Retinal pigment epithelial cell (primary cell): ENCODE measurements at regions not wholly inside any gene's neighbourhood (a gene's known extent, or its start where the extent isn't known, plus 50 kb on each side); places are given as distances from the start of the nearest gene placed in this dataset.

ENCODE experiments used
- DNase-seq: peaks from one replicate; pipeline ENCODE4 v3.0.0-alpha.2; 2010; ENCODE audit warnings: low read depth
- H3K4me3 ChIP-seq: 2 replicates; pipeline ENCODE4 v1.5.1; 2011; ENCODE audit warnings: mild to moderate bottlenecking, low read length, control low read depth, moderate library complexity
- TF ChIP-seq, protein P1 (sequence below): conservative IDR thresholded peaks from 2 replicates; pipeline ENCODE4 v1.5.1; 2011; ENCODE audit warnings: low read depth, low read length, control low read depth, inconsistent platforms

GRCh38 chr1:38287547-38287946 lies 241.0 kb upstream of the POU3F1 start:
- DNase-seq: no peak
- TF ChIP-seq, protein P1, sequence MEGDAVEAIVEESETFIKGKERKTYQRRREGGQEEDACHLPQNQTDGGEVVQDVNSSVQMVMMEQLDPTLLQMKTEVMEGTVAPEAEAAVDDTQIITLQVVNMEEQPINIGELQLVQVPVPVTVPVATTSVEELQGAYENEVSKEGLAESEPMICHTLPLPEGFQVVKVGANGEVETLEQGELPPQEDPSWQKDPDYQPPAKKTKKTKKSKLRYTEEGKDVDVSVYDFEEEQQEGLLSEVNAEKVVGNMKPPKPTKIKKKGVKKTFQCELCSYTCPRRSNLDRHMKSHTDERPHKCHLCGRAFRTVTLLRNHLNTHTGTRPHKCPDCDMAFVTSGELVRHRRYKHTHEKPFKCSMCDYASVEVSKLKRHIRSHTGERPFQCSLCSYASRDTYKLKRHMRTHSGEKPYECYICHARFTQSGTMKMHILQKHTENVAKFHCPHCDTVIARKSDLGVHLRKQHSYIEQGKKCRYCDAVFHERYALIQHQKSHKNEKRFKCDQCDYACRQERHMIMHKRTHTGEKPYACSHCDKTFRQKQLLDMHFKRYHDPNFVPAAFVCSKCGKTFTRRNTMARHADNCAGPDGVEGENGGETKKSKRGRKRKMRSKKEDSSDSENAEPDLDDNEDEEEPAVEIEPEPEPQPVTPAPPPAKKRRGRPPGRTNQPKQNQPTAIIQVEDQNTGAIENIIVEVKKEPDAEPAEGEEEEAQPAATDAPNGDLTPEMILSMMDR: no peak
- H3K4me3 ChIP-seq: no peak overlapping the region

- H3K4me3 ChIP-seq: no peak overlapping the region
- no peak for DNase-seq
- TF ChIP-seq, protein P1: no peak
These were observed 240.4 kb upstream of the POU3F1 start for GRCh38 chr1:38287036-38287435.

DNA sequence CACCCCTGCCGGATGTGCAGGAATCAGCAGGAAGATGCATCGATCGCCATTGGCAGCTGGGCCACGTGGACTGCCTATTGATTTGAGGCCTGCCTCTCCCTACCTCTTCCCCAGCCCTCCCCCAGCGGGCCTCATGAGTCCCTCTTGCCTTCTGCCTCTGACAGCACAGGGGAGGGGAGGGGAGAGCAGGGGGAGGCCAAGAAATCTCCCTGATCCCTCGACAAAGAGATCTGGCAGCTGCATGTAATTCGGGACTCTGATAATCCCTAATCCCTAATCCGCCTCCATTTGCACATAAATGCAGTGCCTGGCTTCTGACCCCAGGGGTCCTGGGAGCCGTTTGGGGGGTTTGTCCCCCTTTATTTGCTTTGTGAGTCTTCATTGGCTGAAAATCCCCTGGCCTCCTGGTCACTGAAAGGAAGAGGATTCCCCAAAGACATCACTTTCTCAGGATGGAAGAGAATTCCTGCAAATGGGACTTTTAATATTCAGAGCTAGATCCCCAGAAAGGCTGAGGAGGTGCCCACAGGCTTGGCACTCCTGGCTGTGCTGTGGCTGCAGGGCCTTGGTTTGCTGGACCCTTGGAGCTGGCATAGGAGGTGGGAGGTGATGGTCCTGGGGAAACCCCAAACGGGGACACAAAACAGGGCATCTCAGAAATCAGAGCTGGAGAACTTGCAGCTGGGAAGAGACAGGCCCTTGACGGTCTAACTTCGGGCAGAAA lies 239.4 kb upstream of the POU3F1 start:
- H3K4me3 ChIP-seq: no peak overlapping the region
- no peak for DNase-seq
- TF ChIP-seq, protein P1: no peak

GRCh38 chr1:38284953-38285352 lies 238.4 kb upstream of the POU3F1 start:
- no peak for DNase-seq
- H3K4me3 ChIP-seq: no peak overlapping the region
- TF ChIP-seq, protein P1: no peak

DNA sequence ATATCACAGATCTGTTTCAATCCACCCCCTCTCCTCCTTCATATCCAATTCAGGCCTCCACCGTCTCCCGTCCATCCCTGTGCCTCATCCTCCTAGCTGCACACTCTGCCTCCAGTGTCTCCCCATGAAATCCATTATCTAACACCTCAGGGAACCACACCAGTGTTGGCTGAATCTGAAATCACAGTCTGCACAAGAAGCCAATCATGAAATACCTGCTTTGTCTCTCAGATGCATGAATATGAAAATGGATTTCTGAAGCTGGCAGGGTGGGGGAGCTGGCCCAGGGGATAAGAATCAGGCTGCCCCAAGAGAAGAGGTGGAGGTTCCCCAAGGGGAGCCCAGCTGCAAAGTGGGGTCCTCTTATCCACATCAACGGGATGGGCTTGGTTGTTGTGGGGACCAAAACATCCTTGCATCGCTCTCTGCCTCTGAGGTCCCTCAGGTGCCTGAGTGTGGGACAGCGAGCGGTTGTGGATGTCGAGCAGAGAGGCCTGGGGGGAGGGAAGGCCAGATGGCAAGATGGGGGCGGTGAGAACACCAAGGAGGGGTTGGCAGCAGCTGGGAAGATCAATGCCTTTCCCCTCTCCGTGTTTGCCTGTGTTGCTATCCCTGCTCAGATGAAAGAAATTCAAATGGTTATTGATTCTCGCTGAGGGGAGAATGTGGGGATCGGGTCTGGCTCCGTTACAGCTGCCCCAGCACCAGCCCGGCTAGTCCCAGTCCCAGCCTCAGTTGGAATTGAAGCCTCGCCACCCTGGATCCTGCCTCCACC lies 237.3 kb upstream of the POU3F1 start:
- H3K4me3 ChIP-seq: no peak overlapping the region
- TF ChIP-seq, protein P1: no peak
- no peak for DNase-seq

DNA sequence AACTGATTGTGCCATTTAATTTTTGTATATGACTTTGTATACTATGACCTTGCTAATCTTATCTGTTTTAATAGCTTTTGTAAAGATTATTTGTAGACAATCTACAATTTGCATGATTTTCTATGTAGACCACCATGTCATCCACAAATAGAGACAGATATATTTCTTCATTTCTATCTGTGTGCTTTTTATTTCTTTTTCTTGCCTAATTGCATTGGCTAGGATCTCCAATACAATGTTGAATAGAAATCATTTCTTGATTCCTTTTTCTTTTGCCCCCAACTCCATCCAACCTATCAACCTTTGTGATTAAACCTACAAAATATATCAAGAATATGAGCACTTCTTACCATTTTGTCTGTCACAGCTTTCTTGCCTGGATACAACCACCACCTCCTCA lies 232.6 kb upstream of the POU3F1 start:
- no peak for DNase-seq
- TF ChIP-seq, protein P1: no peak
- H3K4me3 ChIP-seq: no peak overlapping the region

DNA sequence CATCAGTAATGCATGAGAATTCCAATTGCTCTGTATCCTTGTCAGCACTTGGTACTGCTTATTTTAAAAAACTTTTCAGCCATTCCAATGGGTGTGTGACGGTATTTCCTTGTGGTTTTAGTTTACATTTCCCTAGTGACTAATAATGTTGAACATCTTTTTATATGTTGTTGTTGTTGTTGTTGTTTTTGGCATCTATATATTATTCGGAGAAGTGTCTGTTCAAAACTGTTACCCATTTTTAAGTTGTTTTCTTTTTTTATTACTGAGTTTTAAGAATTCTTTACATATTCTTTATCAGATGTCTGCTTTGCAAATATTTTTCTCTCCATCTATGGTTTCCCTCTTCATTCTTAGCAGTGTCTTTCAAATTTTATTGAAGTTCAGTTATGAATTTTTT lies 231.1 kb upstream of the POU3F1 start:
- no peak overlapping the region for H3K4me3 ChIP-seq
- TF ChIP-seq, protein P1: no peak
- DNase-seq: no peak
